GM23338 (cell line): ENCODE measurements at regions not wholly inside any gene's neighbourhood (a gene's known extent, or its start where the extent isn't known, plus 50 kb on each side); places are given as distances from the start of the nearest gene placed in this dataset.

ENCODE experiments used
- CREB1 ChIP-seq: fragments of 250-450 bp; sonication (Bioruptor Pico); IDR thresholded peaks from 2 replicates; pipeline ENCODE4 v1.5.0; 2020; ENCODE audit warnings: low read depth, mild to moderate bottlenecking, moderate library complexity
- CTCF ChIP-seq, 2 experiments: fragments of 200-600 bp in 1 of 2; sonication (generic) in 1 of 2; conservative IDR thresholded peaks; 2 replicates each; pipeline versions ENCODE4 v1.5.1 to v1.6.1; 2016 to 2017; ENCODE audit warnings: antibody characterized with exemption in 2 of 2, low read depth in 2 of 2, mild to moderate bottlenecking in 2 of 2, moderate library complexity in 1 of 2
- EZH2 ChIP-seq: fragments of 200-600 bp; sonication (generic); IDR thresholded peaks from one replicate; pipeline ENCODE4 v1.8.0; 2017; ENCODE audit warnings: antibody characterized with exemption, mild to moderate bottlenecking, low read depth; ENCODE audit not compliant: unreplicated experiment
- EZH2phosphoT487 ChIP-seq: fragments of 200-600 bp; sonication (generic); IDR thresholded peaks from one replicate; pipeline ENCODE4 v1.8.1; 2018; ENCODE audit warnings: antibody characterized with exemption; ENCODE audit not compliant: unreplicated experiment
- JUNB ChIP-seq: IDR thresholded peaks from one replicate; pipeline ENCODE4 v1.6.1; 2016; ENCODE audit warnings: antibody characterized with exemption; ENCODE audit not compliant: unreplicated experiment
- POLR2AphosphoS5 ChIP-seq: IDR thresholded peaks from 2 replicates; pipeline ENCODE4 v1.6.1; 2016; ENCODE audit warnings: antibody characterized with exemption, low read depth
- REST ChIP-seq: IDR thresholded peaks from one replicate; pipeline ENCODE4 v1.6.1; 2018; ENCODE audit warnings: antibody characterized with exemption; ENCODE audit not compliant: unreplicated experiment
- ZNF331 ChIP-seq: fragments of 250-450 bp; sonication (Bioruptor Pico); IDR thresholded peaks from 2 replicates; pipeline ENCODE4 v1.5.0; 2020; ENCODE audit warnings: low read depth, mild to moderate bottlenecking, moderate library complexity

GRCh38 chr2:33903215-33903614 is 304.1 kb upstream of the FAM98A start:
- no peak for TF ChIP-seq CTCF (conservative IDR thresholded peaks at IDR 0.05; ENCODE audit: low read depth in 2 of 2)
- no peak for TF ChIP-seq JUNB
- TF ChIP-seq EZH2phosphoT487, result no peak
- no peak for TF ChIP-seq CREB1
- no peak for TF ChIP-seq POLR2AphosphoS5
- no peak for TF ChIP-seq EZH2
- TF ChIP-seq REST, result no peak
- no peak for TF ChIP-seq ZNF331 (CRISPR knock-in tag)
